A673 (cell line): ENCODE measurements at regions not wholly inside any gene's neighbourhood (a gene's known extent, or its start where the extent isn't known, plus 50 kb on each side); places are given as distances from the start of the nearest gene placed in this dataset.

Experiments
- EZH2 ChIP-seq: fragments of 200-600 bp; sonication (generic); IDR thresholded peaks from 2 replicates; pipeline ENCODE4 v1.6.1; 2017; ENCODE audit warnings: borderline replicate concordance, low read depth, mild to moderate bottlenecking, mixed read lengths, antibody characterized with exemption, low read length; ENCODE audit not compliant: poor library complexity, severe bottlenecking
- TF ChIP-seq, protein P1 (sequence below): fragments of 300-800, 200-600 bp; sonication (generic); conservative IDR thresholded peaks from 2 replicates; pipeline ENCODE4 v1.5.1; 2017; ENCODE audit warnings: low read depth, mild to moderate bottlenecking, antibody characterized with exemption, low read length, moderate library complexity, mixed read lengths

DNA sequence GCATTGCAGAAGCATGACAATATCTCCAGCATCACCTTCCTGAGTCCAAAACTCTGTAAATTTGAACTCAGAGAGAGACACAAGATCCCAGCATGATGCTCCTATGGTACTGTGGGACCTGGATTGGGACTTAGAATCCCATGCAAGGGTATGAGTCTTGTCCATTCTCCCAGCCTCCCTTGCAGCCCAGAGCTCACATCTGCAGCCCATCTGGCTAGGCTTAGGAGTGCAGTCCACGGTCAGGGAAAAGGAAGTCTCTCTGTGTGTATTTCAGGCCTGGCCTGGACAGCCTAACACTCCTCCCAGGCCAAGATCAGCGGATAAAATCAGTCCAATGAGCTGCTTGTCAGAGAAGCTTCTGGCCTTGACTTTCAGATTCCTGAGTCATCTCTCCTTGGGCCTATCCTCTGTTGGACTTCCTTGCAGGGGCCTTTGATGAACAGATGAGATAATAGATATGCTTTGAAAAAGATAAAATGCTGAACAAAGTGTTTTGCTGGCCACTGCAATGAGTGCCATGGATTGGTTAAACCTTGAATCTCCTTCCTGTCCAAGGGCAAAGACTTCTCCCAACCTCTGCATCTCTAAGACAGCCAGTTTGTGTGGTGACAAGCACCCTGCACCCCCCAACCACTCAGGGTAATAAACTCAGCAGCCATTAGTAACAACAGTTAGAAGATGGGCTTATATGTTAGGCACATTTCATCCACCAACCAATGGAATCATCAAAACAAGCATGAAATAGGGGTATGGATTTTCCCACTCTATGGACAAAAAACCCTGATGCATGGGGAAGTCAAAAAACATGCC is 412.8 kb upstream of the TBX3 start:
- no peak for TF ChIP-seq EZH2
- TF ChIP-seq, protein P1, sequence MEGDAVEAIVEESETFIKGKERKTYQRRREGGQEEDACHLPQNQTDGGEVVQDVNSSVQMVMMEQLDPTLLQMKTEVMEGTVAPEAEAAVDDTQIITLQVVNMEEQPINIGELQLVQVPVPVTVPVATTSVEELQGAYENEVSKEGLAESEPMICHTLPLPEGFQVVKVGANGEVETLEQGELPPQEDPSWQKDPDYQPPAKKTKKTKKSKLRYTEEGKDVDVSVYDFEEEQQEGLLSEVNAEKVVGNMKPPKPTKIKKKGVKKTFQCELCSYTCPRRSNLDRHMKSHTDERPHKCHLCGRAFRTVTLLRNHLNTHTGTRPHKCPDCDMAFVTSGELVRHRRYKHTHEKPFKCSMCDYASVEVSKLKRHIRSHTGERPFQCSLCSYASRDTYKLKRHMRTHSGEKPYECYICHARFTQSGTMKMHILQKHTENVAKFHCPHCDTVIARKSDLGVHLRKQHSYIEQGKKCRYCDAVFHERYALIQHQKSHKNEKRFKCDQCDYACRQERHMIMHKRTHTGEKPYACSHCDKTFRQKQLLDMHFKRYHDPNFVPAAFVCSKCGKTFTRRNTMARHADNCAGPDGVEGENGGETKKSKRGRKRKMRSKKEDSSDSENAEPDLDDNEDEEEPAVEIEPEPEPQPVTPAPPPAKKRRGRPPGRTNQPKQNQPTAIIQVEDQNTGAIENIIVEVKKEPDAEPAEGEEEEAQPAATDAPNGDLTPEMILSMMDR, result no peak
